DND-41 (cell line): ENCODE measurements at regions not wholly inside any gene's neighbourhood (a gene's known extent, or its start where the extent isn't known, plus 50 kb on each side); places are given as distances from the start of the nearest gene placed in this dataset.

Source experiments
- CTCF ChIP-seq: IDR thresholded peaks from 2 replicates; pipeline ENCODE4 v1.5.1; 2012; ENCODE audit warnings: borderline replicate concordance, low read length, moderate library complexity, mild to moderate bottlenecking; ENCODE audit not compliant: poor library complexity, severe bottlenecking; ENCODE audit errors: extremely low read depth
- EZH2 ChIP-seq: IDR thresholded peaks from 3 replicates; pipeline ENCODE4 v1.6.1; 2012; ENCODE audit warnings: borderline replicate concordance, low read depth, mild to moderate bottlenecking, moderate library complexity, low read length, inconsistent platforms; ENCODE audit not compliant: severe bottlenecking

- TF ChIP-seq CTCF (no peak), EZH2 (no peak)
Measured at GRCh38 chr5:124220418-124220817, 526.0 kb downstream of the ZNF608 start.
